ENCODE measurements at regions not wholly inside any gene's neighbourhood (a gene's known extent, or its start where the extent isn't known, plus 50 kb on each side); places are given as distances from the start of the nearest gene placed in this dataset.

- Histone ChIP-seq H3K4me1 (ENCODE audit: insufficient read depth, low read length) (no peaks in the 10 kb centered on the region), H3K9me3 (ENCODE audit: low read depth, low read length) (no peaks in the 10 kb centered on the region), H3K27me3 (ENCODE audit: insufficient read depth, low read length) (no peaks in the 10 kb centered on the region), H3K4me3 (ENCODE audit: low read length) (no peak overlapping the region)
These were observed 340.0 kb downstream of the VPS13C start for GRCh38 chr15:61720197-61720704.

- H3K27me3 ChIP-seq (ENCODE audit: insufficient read depth, low read length) = no peaks in the 10 kb centered on the region
- no peaks in the 10 kb centered on the region for H3K4me1 ChIP-seq (ENCODE audit: insufficient read depth, low read length)
- no peak overlapping the region for H3K4me3 ChIP-seq (ENCODE audit: low read length)
- H3K9me3 ChIP-seq (ENCODE audit: low read depth, low read length) = no peaks in the 10 kb centered on the region
These were observed 345.2 kb downstream of the VPS13C start for GRCh38 chr15:61715082-61715481.

GRCh38 chr15:61712129-61712759 lies 348.0 kb downstream of the VPS13C start:
- H3K4me1 ChIP-seq (ENCODE audit: insufficient read depth, low read length) = no peaks in the 10 kb centered on the region
- H3K4me3 ChIP-seq (ENCODE audit: low read length) = no peak overlapping the region
- no peaks in the 10 kb centered on the region for H3K9me3 ChIP-seq (ENCODE audit: low read depth, low read length)
- no peaks in the 10 kb centered on the region for H3K27me3 ChIP-seq (ENCODE audit: insufficient read depth, low read length)

- Histone ChIP-seq H3K4me1 (ENCODE audit: insufficient read depth, low read length) (no peaks in the 10 kb centered on the region), H3K4me3 (ENCODE audit: low read length) (no peak overlapping the region), H3K9me3 (ENCODE audit: low read depth, low read length) (no peaks in the 10 kb centered on the region), H3K27me3 (ENCODE audit: insufficient read depth, low read length) (no peaks in the 10 kb centered on the region)
These were observed 357.8 kb downstream of the VPS13C start for GRCh38 chr15:61702224-61703020.

GRCh38 chr15:61701455-61701854 lies 358.8 kb downstream of the VPS13C start:
- H3K9me3 ChIP-seq (ENCODE audit: low read depth, low read length) = no peaks in the 10 kb centered on the region
- H3K4me1 ChIP-seq (ENCODE audit: insufficient read depth, low read length) = no peaks in the 10 kb centered on the region
- no peak overlapping the region for H3K4me3 ChIP-seq (ENCODE audit: low read length)
- H3K27me3 ChIP-seq (ENCODE audit: insufficient read depth, low read length) = no peaks in the 10 kb centered on the region

- H3K9me3 ChIP-seq (ENCODE audit: low read depth, low read length) = no peaks in the 10 kb centered on the region
- H3K4me1 ChIP-seq (ENCODE audit: insufficient read depth, low read length) = no peaks in the 10 kb centered on the region
- H3K4me3 ChIP-seq (ENCODE audit: low read length) = no peak overlapping the region
- no peaks in the 10 kb centered on the region for H3K27me3 ChIP-seq (ENCODE audit: insufficient read depth, low read length)
These were observed 359.4 kb downstream of the VPS13C start for GRCh38 chr15:61700803-61701202.

GRCh38 chr15:61697796-61698195 lies 362.5 kb downstream of the VPS13C start:
- Histone ChIP-seq H3K4me3 (ENCODE audit: low read length) (no peak overlapping the region), H3K4me1 (ENCODE audit: insufficient read depth, low read length) (no peaks in the 10 kb centered on the region), H3K27me3 (ENCODE audit: insufficient read depth, low read length) (no peaks in the 10 kb centered on the region), H3K9me3 (ENCODE audit: low read depth, low read length) (no peaks in the 10 kb centered on the region)

GRCh38 chr15:61689067-61689466 lies 371.2 kb downstream of the VPS13C start:
- Histone ChIP-seq H3K27me3 (ENCODE audit: insufficient read depth, low read length) (no peaks in the 10 kb centered on the region), H3K9me3 (ENCODE audit: low read depth, low read length) (no peaks in the 10 kb centered on the region), H3K4me3 (ENCODE audit: low read length) (no peak overlapping the region), H3K4me1 (ENCODE audit: insufficient read depth, low read length) (no peaks in the 10 kb centered on the region)

GRCh38 chr15:61687651-61688050 lies 372.6 kb downstream of the VPS13C start:
- Histone ChIP-seq H3K9me3 (ENCODE audit: low read depth, low read length) (no peaks in the 10 kb centered on the region), H3K4me3 (ENCODE audit: low read length) (no peak overlapping the region), H3K27me3 (ENCODE audit: insufficient read depth, low read length) (no peaks in the 10 kb centered on the region), H3K4me1 (ENCODE audit: insufficient read depth, low read length) (no peaks in the 10 kb centered on the region)

GRCh38 chr15:61687124-61687523 lies 373.1 kb downstream of the VPS13C start:
- H3K27me3 ChIP-seq (ENCODE audit: insufficient read depth, low read length) = no peaks in the 10 kb centered on the region
- no peaks in the 10 kb centered on the region for H3K4me1 ChIP-seq (ENCODE audit: insufficient read depth, low read length)
- H3K4me3 ChIP-seq (ENCODE audit: low read length) = no peak overlapping the region
- no peaks in the 10 kb centered on the region for H3K9me3 ChIP-seq (ENCODE audit: low read depth, low read length)

GRCh38 chr15:61685971-61686370 lies 374.3 kb downstream of the VPS13C start:
- no peaks in the 10 kb centered on the region for H3K4me1 ChIP-seq (ENCODE audit: insufficient read depth, low read length)
- no peaks in the 10 kb centered on the region for H3K27me3 ChIP-seq (ENCODE audit: insufficient read depth, low read length)
- no peak overlapping the region for H3K4me3 ChIP-seq (ENCODE audit: low read length)
- no peaks in the 10 kb centered on the region for H3K9me3 ChIP-seq (ENCODE audit: low read depth, low read length)

- H3K4me3 ChIP-seq (ENCODE audit: low read length) = no peak overlapping the region
- H3K9me3 ChIP-seq (ENCODE audit: low read depth, low read length) = no peaks in the 10 kb centered on the region
- no peaks in the 10 kb centered on the region for H3K4me1 ChIP-seq (ENCODE audit: insufficient read depth, low read length)
- H3K27me3 ChIP-seq (ENCODE audit: insufficient read depth, low read length) = no peaks in the 10 kb centered on the region
These were observed 374.7 kb downstream of the VPS13C start for GRCh38 chr15:61685534-61685933.

- H3K27me3 ChIP-seq (ENCODE audit: insufficient read depth, low read length) = no peaks in the 10 kb centered on the region
- H3K4me3 ChIP-seq (ENCODE audit: low read length) = no peak overlapping the region
- H3K9me3 ChIP-seq (ENCODE audit: low read depth, low read length) = no peaks in the 10 kb centered on the region
- no peaks in the 10 kb centered on the region for H3K4me1 ChIP-seq (ENCODE audit: insufficient read depth, low read length)
These were observed 375.3 kb downstream of the VPS13C start for GRCh38 chr15:61684749-61685467.

- H3K4me3 ChIP-seq (ENCODE audit: low read length) = no peak overlapping the region
- H3K27me3 ChIP-seq (ENCODE audit: insufficient read depth, low read length) = no peaks in the 10 kb centered on the region
- no peaks in the 10 kb centered on the region for H3K4me1 ChIP-seq (ENCODE audit: insufficient read depth, low read length)
- H3K9me3 ChIP-seq (ENCODE audit: low read depth, low read length) = no peaks in the 10 kb centered on the region
These were observed 377.1 kb downstream of the VPS13C start for GRCh38 chr15:61682891-61683735.
